ENCODE measurements at regions not wholly inside any gene's neighbourhood (a gene's known extent, or its start where the extent isn't known, plus 50 kb on each side); places are given as distances from the start of the nearest gene placed in this dataset.

GRCh38 chr5:72034770-72035169 is 72.5 kb upstream of the MAP1B start:
- H3K27ac ChIP-seq: no peak overlapping the region
- no peak for TF ChIP-seq ZFX (IDR thresholded peaks at IDR 0.05)

DNA sequence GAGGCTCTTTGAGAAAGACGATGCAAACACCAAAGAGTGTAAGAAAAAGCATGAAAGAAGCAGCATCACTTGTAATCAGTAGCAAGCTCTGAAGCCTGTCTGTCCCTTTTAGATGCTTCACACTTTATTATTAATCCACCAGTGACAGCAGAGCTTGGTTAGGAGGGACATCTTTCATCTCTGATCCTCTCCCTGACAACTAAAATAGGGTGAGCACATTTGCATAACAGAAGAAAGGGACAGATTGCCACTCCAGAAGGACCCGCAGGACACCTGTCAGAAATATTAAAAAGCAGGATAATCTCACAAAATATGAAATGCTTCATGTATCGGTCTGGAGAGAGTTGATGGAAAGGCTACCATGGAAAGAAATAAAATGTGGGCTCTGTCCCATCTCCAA is 71.4 kb upstream of the MAP1B start:
- no peak overlapping the region for H3K27ac ChIP-seq
- TF ChIP-seq, protein P1, sequence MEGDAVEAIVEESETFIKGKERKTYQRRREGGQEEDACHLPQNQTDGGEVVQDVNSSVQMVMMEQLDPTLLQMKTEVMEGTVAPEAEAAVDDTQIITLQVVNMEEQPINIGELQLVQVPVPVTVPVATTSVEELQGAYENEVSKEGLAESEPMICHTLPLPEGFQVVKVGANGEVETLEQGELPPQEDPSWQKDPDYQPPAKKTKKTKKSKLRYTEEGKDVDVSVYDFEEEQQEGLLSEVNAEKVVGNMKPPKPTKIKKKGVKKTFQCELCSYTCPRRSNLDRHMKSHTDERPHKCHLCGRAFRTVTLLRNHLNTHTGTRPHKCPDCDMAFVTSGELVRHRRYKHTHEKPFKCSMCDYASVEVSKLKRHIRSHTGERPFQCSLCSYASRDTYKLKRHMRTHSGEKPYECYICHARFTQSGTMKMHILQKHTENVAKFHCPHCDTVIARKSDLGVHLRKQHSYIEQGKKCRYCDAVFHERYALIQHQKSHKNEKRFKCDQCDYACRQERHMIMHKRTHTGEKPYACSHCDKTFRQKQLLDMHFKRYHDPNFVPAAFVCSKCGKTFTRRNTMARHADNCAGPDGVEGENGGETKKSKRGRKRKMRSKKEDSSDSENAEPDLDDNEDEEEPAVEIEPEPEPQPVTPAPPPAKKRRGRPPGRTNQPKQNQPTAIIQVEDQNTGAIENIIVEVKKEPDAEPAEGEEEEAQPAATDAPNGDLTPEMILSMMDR (conservative IDR thresholded peaks at IDR 0.05): no peak
- no peak for TF ChIP-seq ZFX (IDR thresholded peaks at IDR 0.05)

- no peak for TF ChIP-seq ZFX (IDR thresholded peaks at IDR 0.05)
- TF ChIP-seq, protein P1 (conservative IDR thresholded peaks at IDR 0.05): no peak
- H3K27ac ChIP-seq: no peak overlapping the region
Observed at GRCh38 chr5:72036951-72037350, 70.3 kb upstream of the MAP1B start.

DNA sequence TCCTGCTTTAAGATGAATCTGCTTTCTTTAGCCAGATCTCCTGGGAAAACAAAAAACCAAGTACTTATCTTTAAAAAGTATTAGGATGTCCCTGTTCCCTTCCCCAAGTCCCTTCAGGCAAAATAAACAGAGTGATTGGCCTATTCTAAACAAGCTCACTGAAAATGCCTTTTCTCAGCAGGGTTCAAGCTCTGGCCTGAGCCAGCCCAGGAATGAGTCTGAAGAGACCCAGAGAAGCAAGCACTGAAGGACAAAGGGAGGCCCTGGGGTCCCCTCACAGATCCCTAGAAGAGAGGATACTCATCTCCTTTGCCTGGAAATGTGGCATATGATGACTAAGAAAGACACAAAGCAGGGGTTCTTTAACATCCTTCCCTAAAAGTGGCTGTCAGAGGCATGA is 66.8 kb upstream of the MAP1B start:
- no peak overlapping the region for H3K27ac ChIP-seq
- TF ChIP-seq, protein P1 (conservative IDR thresholded peaks at IDR 0.05): no peak
- TF ChIP-seq ZFX (IDR thresholded peaks at IDR 0.05): no peak

DNA sequence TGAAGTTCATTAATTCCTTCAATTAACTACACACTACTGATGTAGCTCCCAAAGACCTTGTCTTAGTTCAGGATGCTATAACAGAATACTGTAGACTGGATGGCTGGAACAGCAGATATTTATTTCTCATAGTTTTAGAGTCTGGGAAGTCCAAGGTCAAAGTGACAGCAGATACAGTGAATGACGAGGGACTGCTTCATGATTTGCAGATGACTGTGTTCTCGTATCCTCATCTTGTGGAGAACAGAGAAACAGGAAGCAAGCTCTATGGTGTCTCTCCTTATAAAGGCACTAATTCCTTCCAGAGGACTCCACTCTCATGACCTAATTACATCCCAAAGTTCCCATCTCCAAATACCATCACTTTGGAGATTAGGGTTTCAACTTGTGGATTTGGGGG is 65.6 kb upstream of the MAP1B start:
- TF ChIP-seq ZFX (IDR thresholded peaks at IDR 0.05): no peak
- TF ChIP-seq, protein P1 (conservative IDR thresholded peaks at IDR 0.05): no peak
- no peak overlapping the region for H3K27ac ChIP-seq

- TF ChIP-seq, protein P1 (conservative IDR thresholded peaks at IDR 0.05): no peak
- no peak for TF ChIP-seq ZFX (IDR thresholded peaks at IDR 0.05)
- H3K27ac ChIP-seq: no peak overlapping the region
Observed at GRCh38 chr5:72042097-72042496, 65.2 kb upstream of the MAP1B start.

DNA sequence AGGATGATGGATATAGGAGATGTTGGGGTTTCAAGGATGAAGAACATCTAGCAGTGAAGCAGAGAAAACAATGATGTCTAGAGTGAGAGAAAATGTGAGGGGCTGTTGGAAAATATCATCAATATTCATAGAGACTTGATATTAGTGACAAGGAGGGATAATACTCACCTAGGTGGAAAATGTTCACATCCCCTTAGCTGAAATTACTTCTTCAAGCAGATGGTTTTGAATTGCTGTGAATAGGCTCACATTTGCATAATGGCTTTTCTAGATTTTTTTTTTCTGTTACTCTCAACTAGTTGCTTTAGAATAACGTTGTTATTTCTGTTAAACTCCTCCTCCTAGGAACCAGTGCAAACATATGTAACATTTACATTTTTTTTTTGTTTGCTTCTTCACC is 61.6 kb upstream of the MAP1B start:
- H3K27ac ChIP-seq: no peak overlapping the region
- TF ChIP-seq, protein P1 (conservative IDR thresholded peaks at IDR 0.05): no peak
- TF ChIP-seq ZFX (IDR thresholded peaks at IDR 0.05): no peak

DNA sequence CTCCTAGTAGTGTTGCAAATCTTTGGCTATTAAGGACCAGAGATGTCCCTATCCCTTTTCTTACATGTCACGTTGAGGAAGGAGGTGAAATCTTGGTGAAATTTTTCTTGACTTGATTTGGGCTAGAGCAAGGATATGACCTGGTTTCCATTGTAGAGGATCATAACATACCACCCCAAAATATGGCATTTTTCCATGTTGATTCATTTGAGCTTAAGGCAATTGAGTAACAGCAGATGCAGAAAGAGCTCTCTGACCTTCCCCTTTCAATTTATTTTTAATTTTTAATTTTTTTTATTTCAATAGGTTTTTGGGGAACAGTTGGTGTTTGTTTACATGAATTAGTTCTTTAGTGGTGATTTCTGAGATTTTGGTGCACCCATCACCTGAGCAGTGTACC is 61.2 kb upstream of the MAP1B start:
- TF ChIP-seq, protein P1 (conservative IDR thresholded peaks at IDR 0.05): no peak
- TF ChIP-seq ZFX (IDR thresholded peaks at IDR 0.05): no peak
- H3K27ac ChIP-seq: no peak overlapping the region

All from C4-2B (cell line).